ENCODE measurements at regions not wholly inside any gene's neighbourhood (a gene's known extent, or its start where the extent isn't known, plus 50 kb on each side); places are given as distances from the start of the nearest gene placed in this dataset.

- TF ChIP-seq POLR2A (IDR thresholded peaks at IDR 0.05; ENCODE audit: low read depth) (no peak), CTCF (IDR thresholded peaks at IDR 0.05) (no peak), EP300 (IDR thresholded peaks at IDR 0.05) (no peak), POLR2AphosphoS5 (IDR thresholded peaks at IDR 0.05) (no peak)
Measured at GRCh38 chr13:54394085-54394700, 1365.6 kb downstream of the OLFM4 start.

Data from esophagus muscularis mucosa (tissue), 4 donors.